H1 (cell line): ENCODE measurements at regions not wholly inside any gene's neighbourhood (a gene's known extent, or its start where the extent isn't known, plus 50 kb on each side); places are given as distances from the start of the nearest gene placed in this dataset.
"Not testable (repeated sequence)": the region's sequence is repeated elsewhere in the genome, so short reads cannot be mapped to it uniquely, and the experiment has no call there.

Experiments used
- CTCF ChIA-PET: fragments of 300-600 bp; sonication (Branson Sonifier 250); formaldehyde crosslinking; loops from one replicate; lab custom pipeline; 2021; ENCODE audit not compliant: partially characterized antibody; lab: Charles Lee
- POLR2A ChIA-PET: fragments of 300-600 bp; sonication (Branson Sonifier 250); formaldehyde crosslinking; loops from one replicate; lab custom pipeline; 2021; ENCODE audit warnings: inconsistent platforms; ENCODE audit not compliant: partially characterized antibody; lab: Charles Lee
- DNase-seq, 2 experiments: peaks; one replicate each; pipeline versions ENCODE4 v3.0.0 to v3.0.0-alpha.2; 2010 to 2022; ENCODE audit warnings: low spot score in 2 of 2, low read depth in 1 of 2, mixed read lengths in 1 of 2
- FAIRE-seq: peaks from 2 replicates; lab custom pipeline; 2011; peaks lifted over from hg19 to GRCh38; lab: Jason Lieb, UNC
- H2AFZ ChIP-seq: 2 replicates; pipeline ENCODE4 v1.8.1; 2012; ENCODE audit warnings: low read length, inconsistent platforms
- H2AK5ac ChIP-seq: 2 replicates; pipeline ENCODE4 v1.6.1; 2013; ENCODE audit warnings: low read depth, low read length
- H2BK120ac ChIP-seq: replicated peaks from 2 replicates; pipeline ENCODE3; 2013; ENCODE audit warnings: low read depth, low read length, inconsistent platforms
- H2BK12ac ChIP-seq: 2 replicates; pipeline ENCODE4 v1.6.1; 2013; ENCODE audit warnings: low read depth, low read length
- H2BK15ac ChIP-seq: 2 replicates; pipeline ENCODE4 v1.6.1; 2013; ENCODE audit warnings: low read length
- H2BK20ac ChIP-seq: 2 replicates; pipeline ENCODE4 v1.6.1; 2013; ENCODE audit warnings: low read length
- H2BK5ac ChIP-seq: 2 replicates; pipeline ENCODE4 v1.6.1; 2013; ENCODE audit warnings: low read depth, low read length
- H3K14ac ChIP-seq: 2 replicates; pipeline ENCODE4 v1.6.1; 2013; ENCODE audit warnings: inconsistent platforms; ENCODE audit not compliant: insufficient read length
- H3K18ac ChIP-seq: 2 replicates; pipeline ENCODE4 v1.6.1; 2013; ENCODE audit warnings: low read length; ENCODE audit errors: extremely low read depth
- H3K23ac ChIP-seq: 2 replicates; pipeline ENCODE4 v1.6.1; 2013; ENCODE audit warnings: inconsistent platforms; ENCODE audit not compliant: insufficient read length
- H3K23me2 ChIP-seq: 2 replicates; pipeline ENCODE4 v1.6.1; 2013; ENCODE audit warnings: low read depth, low read length
- H3K27ac ChIP-seq: 2 replicates; pipeline ENCODE4 v1.6.1; 2011; ENCODE audit warnings: low read depth, low read length, inconsistent platforms
- H3K27me3 ChIP-seq, 4 experiments: replicated peaks in 1 of 4; 1 replicate in 1 of 4; 2 replicates in 3 of 4; pipeline versions ENCODE4 v1.6.1 to v1.8.1; 2011 to 2013; ENCODE audit warnings: low read length in 3 of 4, mild to moderate bottlenecking in 3 of 4, inconsistent platforms in 2 of 4, mixed read lengths in 2 of 4, moderate library complexity in 1 of 4; ENCODE audit not compliant: control insufficient read depth in 3 of 4, insufficient read depth in 3 of 4; ENCODE audit errors: extremely low read depth in 1 of 4
- H3K36me3 ChIP-seq, 4 experiments: 2 replicates each; pipeline versions ENCODE4 v1.6.1 to v1.8.1; 2011 to 2013; ENCODE audit warnings: mild to moderate bottlenecking in 4 of 4, low read length in 3 of 4, moderate library complexity in 2 of 4, control low read depth in 1 of 4, inconsistent platforms in 1 of 4; ENCODE audit not compliant: insufficient read depth in 4 of 4, control insufficient read depth in 2 of 4
- H3K4ac ChIP-seq: replicated peaks from 2 replicates; pipeline ENCODE3; 2013; ENCODE audit warnings: low read length, low read depth, mixed read lengths, inconsistent platforms; ENCODE audit not compliant: insufficient read length
- H3K4me1 ChIP-seq, 4 experiments: replicated peaks in 1 of 4; 1 replicate in 1 of 4; 2 replicates in 3 of 4; pipeline versions ENCODE4 v1.6.1 to v1.8.1; 2011 to 2013; ENCODE audit warnings: low read length in 3 of 4, inconsistent platforms in 2 of 4, mixed read lengths in 1 of 4; ENCODE audit not compliant: insufficient read depth in 4 of 4, control insufficient read depth in 3 of 4
- H3K4me2 ChIP-seq, 2 experiments: 2 replicates each; pipeline versions ENCODE4 v1.6.1 to v1.8.1; 2011 to 2013; ENCODE audit warnings: low read depth in 2 of 2, low read length in 2 of 2, control low read depth in 1 of 2, inconsistent platforms in 1 of 2, mild to moderate bottlenecking in 1 of 2; ENCODE audit not compliant: insufficient read depth in 1 of 2
- H3K4me3 ChIP-seq, 4 experiments: fragments of 200-600, 300-600 bp in 1 of 4; sonication (generic), shearing (Covaris generic), sonication (Bioruptor Twin) in 1 of 4; 2 replicates each; pipeline versions ENCODE4 v1.5.1 to v1.8.1; 2011 to 2016; ENCODE audit warnings: low read length in 4 of 4, low read depth in 3 of 4, control low read depth in 2 of 4, inconsistent platforms in 2 of 4, mild to moderate bottlenecking in 2 of 4, mixed read lengths in 1 of 4, moderate library complexity in 1 of 4; ENCODE audit not compliant: insufficient read depth in 2 of 4; ENCODE audit errors: extremely low read depth in 1 of 4
- H3K56ac ChIP-seq: replicated peaks from 2 replicates; pipeline ENCODE3; 2013; ENCODE audit warnings: low read depth, mild to moderate bottlenecking, mixed read lengths, low read length, inconsistent platforms; ENCODE audit not compliant: insufficient read length
- H3K79me1 ChIP-seq: 2 replicates; pipeline ENCODE4 v1.6.1; 2013; ENCODE audit warnings: low read depth, low read length, control low read depth
- H3K79me2 ChIP-seq, 2 experiments: 2 replicates each; pipeline versions ENCODE4 v1.6.1 to v1.8.1; 2012 to 2013; ENCODE audit warnings: low read length in 2 of 2, mild to moderate bottlenecking in 2 of 2, inconsistent platforms in 1 of 2; ENCODE audit not compliant: insufficient read depth in 2 of 2, control insufficient read depth in 1 of 2
- H3K9ac ChIP-seq, 4 experiments: replicated peaks in 1 of 4; 1 replicate in 1 of 4; 2 replicates in 3 of 4; pipeline versions ENCODE4 v1.6.1 to v1.8.1; 2011 to 2013; ENCODE audit warnings: low read depth in 3 of 4, low read length in 3 of 4, control low read depth in 2 of 4, mild to moderate bottlenecking in 2 of 4, moderate library complexity in 2 of 4, inconsistent platforms in 1 of 4; ENCODE audit errors: extremely low read depth in 1 of 4
- H3K9me3 ChIP-seq, 2 experiments: 2 replicates each; pipeline versions ENCODE4 v1.6.1 to v1.8.1; 2012 to 2013; ENCODE audit warnings: mild to moderate bottlenecking in 2 of 2, moderate library complexity in 2 of 2, control low read depth in 1 of 2, inconsistent platforms in 1 of 2, low read depth in 1 of 2, low read length in 1 of 2, mixed read lengths in 1 of 2; ENCODE audit not compliant: insufficient read depth in 2 of 2
- H4K20me1 ChIP-seq, 2 experiments: replicated peaks in 1 of 2; 2 replicates each; pipeline versions ENCODE3 to v1.8.1; 2011 to 2013; ENCODE audit warnings: inconsistent platforms in 2 of 2, low read length in 2 of 2, mild to moderate bottlenecking in 1 of 2; ENCODE audit not compliant: insufficient read depth in 2 of 2, control insufficient read depth in 1 of 2
- H4K5ac ChIP-seq: 2 replicates; pipeline ENCODE4 v1.6.1; 2013; ENCODE audit warnings: low read length, low read depth, mixed read lengths, inconsistent platforms; ENCODE audit not compliant: insufficient read length
- H4K8ac ChIP-seq: 2 replicates; pipeline ENCODE4 v1.8.0; 2013; ENCODE audit warnings: mild to moderate bottlenecking, moderate library complexity, low read length, inconsistent platforms; ENCODE audit not compliant: insufficient read depth; ENCODE audit errors: extremely low read depth
- H4K91ac ChIP-seq: replicated peaks from 2 replicates; pipeline ENCODE3; 2013; ENCODE audit warnings: low read length, mixed read lengths, inconsistent platforms; ENCODE audit not compliant: insufficient read length
- POLR2A ChIP-seq, 2 experiments: IDR thresholded peaks; 1 replicate in 1 of 2; 2 replicates in 1 of 2; pipeline ENCODE4 v1.6.1; 2011; ENCODE audit warnings: low read depth in 2 of 2, low read length in 2 of 2, mild to moderate bottlenecking in 2 of 2; ENCODE audit errors: control extremely low read depth in 1 of 2
- WGBS, 2 experiments: shearing (Covaris generic) in 1 of 2; methylation state at CpG; one replicate each; pipeline versions ENCODE4 v1.1.6 to v1.1.7; 2013 to 2015; ENCODE audit warnings: low lambda C conversion rate in 2 of 2, mixed read lengths in 2 of 2, inconsistent platforms in 1 of 2, low coverage in 1 of 2, missing lambda C conversion rate in 1 of 2; ENCODE audit not compliant: insufficient replicate concordance in 2 of 2, insufficient coverage in 1 of 2, insufficient read length in 1 of 2; ENCODE audit errors: extremely low coverage in 1 of 2, missing lambda C conversion rate in 1 of 2; 5-methylcytosine and 5-hydroxymethylcytosine counted together

DNA sequence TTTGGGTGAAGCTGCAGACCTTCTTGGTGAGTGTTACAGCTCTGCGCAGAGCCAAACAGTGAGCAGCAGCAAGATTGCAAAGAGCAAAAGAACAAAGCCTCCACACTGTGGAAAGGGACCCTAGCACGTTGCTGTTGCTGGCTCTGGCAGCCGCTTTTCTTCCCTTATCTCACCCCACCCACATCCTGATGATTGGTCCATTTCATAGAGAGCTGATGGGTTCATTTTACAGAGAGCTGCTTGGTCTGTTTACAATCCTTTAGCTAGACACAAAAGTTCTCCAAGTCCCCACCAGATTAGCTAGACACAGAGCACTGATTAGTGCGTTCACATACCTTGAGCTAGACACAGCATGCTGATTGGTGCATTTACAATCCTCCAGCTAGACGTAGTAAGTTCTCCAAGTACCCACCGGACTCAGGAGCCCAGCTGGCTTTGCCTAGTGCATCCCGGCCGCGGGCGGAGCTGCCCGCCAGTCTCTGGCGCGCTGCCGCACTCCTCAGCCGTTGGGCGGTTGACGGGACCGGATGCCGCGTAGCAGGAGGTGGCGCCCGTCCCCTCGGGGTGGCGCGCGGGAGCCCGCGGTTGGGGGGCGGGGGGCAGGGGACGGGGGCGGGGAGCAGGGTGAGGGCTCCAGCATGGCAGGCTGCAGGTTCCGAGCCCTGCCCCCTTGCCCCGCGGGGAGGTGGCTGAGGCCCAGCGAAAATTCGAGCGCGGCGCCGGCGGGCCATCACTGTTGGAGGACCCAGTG lies 201.4 kb upstream of the C1QTNF3 start:
- H3K23ac ChIP-seq, H2BK120ac ChIP-seq, H3K36me3 ChIP-seq, H2BK20ac ChIP-seq, H2AFZ ChIP-seq, H2AK5ac ChIP-seq, H2BK12ac ChIP-seq, H4K91ac ChIP-seq, H3K56ac ChIP-seq, H3K14ac ChIP-seq, H3K4me1 ChIP-seq, H2BK5ac ChIP-seq, H2BK15ac ChIP-seq, H4K8ac ChIP-seq, H3K23me2 ChIP-seq, H3K27me3 ChIP-seq, H3K79me1 ChIP-seq, FAIRE-seq, H3K4ac ChIP-seq, CTCF ChIA-PET, H4K20me1 ChIP-seq, H3K18ac ChIP-seq, H4K5ac ChIP-seq, H3K9me3 ChIP-seq, H3K27ac ChIP-seq, POLR2A ChIA-PET: not testable (repeated sequence)
- TF ChIP-seq POLR2A (IDR thresholded peaks at IDR 0.05; ENCODE audit: control extremely low read depth in 1 of 2, low read depth in 2 of 2, low read length in 2 of 2) = peak in 1 of 2 experiments; percentile 35; a peak in 1 of 3 replicates
- peak overlapping the region in 1 of 2 experiments; percentile 33; a peak in 2 of 4 replicates for H3K4me2 ChIP-seq
- H3K4me3 ChIP-seq = peak overlapping the region in 2 of 4 experiments; percentile 13 to 53; a peak in 6 of 8 replicates
- 0% methylated on average over 3 of the region's 41 CpGs; no CpG with 5 or more reads in 1 of the 2 experiments for WGBS, 2 experiments
- peaks cover 0 to 27% of the 10 kb centered on the region in 2 experiments; a peak in 2 of 4 replicates for H3K79me2 ChIP-seq
- H3K9ac ChIP-seq = peak overlapping the region in 1 of 4 experiments; percentile 56; a peak in 2 of 7 replicates
- DNase-seq = peak; percentile 1 to 69
